Fibroblast of lung (primary cell): ENCODE measurements at regions not wholly inside any gene's neighbourhood (a gene's known extent, or its start where the extent isn't known, plus 50 kb on each side); places are given as distances from the start of the nearest gene placed in this dataset.

Source experiments
- DNase-seq, 2 donors: peaks; one replicate each; pipeline versions ENCODE4 v3.0.0 to v3.0.0-alpha.2; 2010; ENCODE audit warnings: low read depth in 2 of 2
- H2AFZ ChIP-seq: 2 replicates; pipeline ENCODE4 v1.5.1; 2012; ENCODE audit warnings: low read length, control low read depth, inconsistent platforms
- H3K27ac ChIP-seq: 2 replicates; pipeline ENCODE4 v1.5.1; 2011; ENCODE audit warnings: low read length, control low read depth; ENCODE audit not compliant: insufficient read depth
- H3K27me3 ChIP-seq: 2 replicates; pipeline ENCODE4 v1.5.1; 2011; ENCODE audit warnings: mild to moderate bottlenecking, low read length; ENCODE audit not compliant: control insufficient read depth, insufficient read depth
- H3K36me3 ChIP-seq: 2 replicates; pipeline ENCODE4 v1.5.1; 2011; ENCODE audit warnings: low read length; ENCODE audit not compliant: control insufficient read depth, insufficient read depth
- H3K4me1 ChIP-seq: 2 replicates; pipeline ENCODE4 v1.5.1; 2011; ENCODE audit warnings: low read length; ENCODE audit not compliant: control insufficient read depth, insufficient read depth; ENCODE audit errors: extremely low read depth
- H3K4me2 ChIP-seq: 2 replicates; pipeline ENCODE4 v1.5.1; 2011; ENCODE audit warnings: low read length, control low read depth; ENCODE audit not compliant: insufficient read depth; ENCODE audit errors: extremely low read depth
- H3K4me3 ChIP-seq, 4 experiments: fragments of 200-600 bp in 1 of 4; sonication (generic) in 1 of 4; replicated peaks in 1 of 4; 2 replicates each; pipeline ENCODE4 v1.5.1; 2011 to 2016; ENCODE audit warnings: low read length in 4 of 4, low read depth in 3 of 4, mild to moderate bottlenecking in 3 of 4, control low read depth in 2 of 4, inconsistent platforms in 1 of 4, mixed read lengths in 1 of 4; ENCODE audit not compliant: insufficient read depth in 1 of 4; ENCODE audit errors: control extremely low read depth in 1 of 4
- H3K79me2 ChIP-seq: 2 replicates; pipeline ENCODE4 v1.5.1; 2012; ENCODE audit warnings: mild to moderate bottlenecking, low read length, inconsistent platforms; ENCODE audit not compliant: control insufficient read depth, insufficient read depth
- H3K9ac ChIP-seq: 2 replicates; pipeline ENCODE4 v1.5.1; 2011; ENCODE audit warnings: mild to moderate bottlenecking, low read length, control low read depth; ENCODE audit not compliant: insufficient read depth
- H3K9me3 ChIP-seq: 2 replicates; pipeline ENCODE4 v1.5.1; 2012; ENCODE audit warnings: low read depth, low read length; ENCODE audit not compliant: control insufficient read depth, insufficient read depth
- H4K20me1 ChIP-seq: 2 replicates; pipeline ENCODE4 v1.5.1; 2011; ENCODE audit warnings: low read length; ENCODE audit not compliant: control insufficient read depth, insufficient read depth; ENCODE audit errors: extremely low read depth
- EZH2 ChIP-seq: IDR thresholded peaks from 2 replicates; pipeline ENCODE4 v1.5.1; 2012; ENCODE audit warnings: low read length, control low read depth, mild to moderate bottlenecking; ENCODE audit errors: missing control alignments
- TF ChIP-seq, protein P1 (sequence below), 2 donors: IDR thresholded peaks in 1 of 2; conservative IDR thresholded peaks in 1 of 2; 1 replicate in 1 of 2; 2 replicates in 1 of 2; pipeline ENCODE4 v1.5.1; 2011 to 2012; ENCODE audit warnings: low read length in 2 of 2, control low read depth in 1 of 2, inconsistent platforms in 1 of 2, low read depth in 1 of 2, mild to moderate bottlenecking in 1 of 2

DNA sequence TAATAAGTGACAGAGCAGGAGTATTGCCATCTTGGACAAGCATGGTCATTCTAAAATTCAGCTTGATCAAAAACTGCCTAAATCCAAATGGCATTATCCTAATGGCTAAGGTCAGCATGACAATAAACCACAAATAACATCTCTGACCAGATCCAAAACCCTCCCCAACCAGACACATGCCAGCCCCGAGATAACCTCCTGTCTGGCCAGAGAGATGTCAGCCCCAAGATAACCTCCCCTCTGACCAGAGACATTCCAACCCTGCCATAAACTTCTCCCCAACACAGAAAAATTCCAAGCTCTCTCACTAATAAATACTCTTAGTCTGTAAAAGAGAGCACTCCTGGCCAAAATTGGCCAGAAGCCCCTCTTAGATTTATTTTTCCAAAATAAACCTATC lies 470.5 kb upstream of the UBE2E2 start:
- no peak for DNase-seq
- no peak overlapping the region for H3K27ac ChIP-seq
- TF ChIP-seq, protein P1, sequence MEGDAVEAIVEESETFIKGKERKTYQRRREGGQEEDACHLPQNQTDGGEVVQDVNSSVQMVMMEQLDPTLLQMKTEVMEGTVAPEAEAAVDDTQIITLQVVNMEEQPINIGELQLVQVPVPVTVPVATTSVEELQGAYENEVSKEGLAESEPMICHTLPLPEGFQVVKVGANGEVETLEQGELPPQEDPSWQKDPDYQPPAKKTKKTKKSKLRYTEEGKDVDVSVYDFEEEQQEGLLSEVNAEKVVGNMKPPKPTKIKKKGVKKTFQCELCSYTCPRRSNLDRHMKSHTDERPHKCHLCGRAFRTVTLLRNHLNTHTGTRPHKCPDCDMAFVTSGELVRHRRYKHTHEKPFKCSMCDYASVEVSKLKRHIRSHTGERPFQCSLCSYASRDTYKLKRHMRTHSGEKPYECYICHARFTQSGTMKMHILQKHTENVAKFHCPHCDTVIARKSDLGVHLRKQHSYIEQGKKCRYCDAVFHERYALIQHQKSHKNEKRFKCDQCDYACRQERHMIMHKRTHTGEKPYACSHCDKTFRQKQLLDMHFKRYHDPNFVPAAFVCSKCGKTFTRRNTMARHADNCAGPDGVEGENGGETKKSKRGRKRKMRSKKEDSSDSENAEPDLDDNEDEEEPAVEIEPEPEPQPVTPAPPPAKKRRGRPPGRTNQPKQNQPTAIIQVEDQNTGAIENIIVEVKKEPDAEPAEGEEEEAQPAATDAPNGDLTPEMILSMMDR (conservative IDR thresholded peaks at IDR 0.05 in 1 of 2, IDR thresholded peaks at IDR 0.05 in 1 of 2; ENCODE audit: low read depth in 1 of 2, low read length in 2 of 2), result no peak
- no peak for TF ChIP-seq EZH2

DNA sequence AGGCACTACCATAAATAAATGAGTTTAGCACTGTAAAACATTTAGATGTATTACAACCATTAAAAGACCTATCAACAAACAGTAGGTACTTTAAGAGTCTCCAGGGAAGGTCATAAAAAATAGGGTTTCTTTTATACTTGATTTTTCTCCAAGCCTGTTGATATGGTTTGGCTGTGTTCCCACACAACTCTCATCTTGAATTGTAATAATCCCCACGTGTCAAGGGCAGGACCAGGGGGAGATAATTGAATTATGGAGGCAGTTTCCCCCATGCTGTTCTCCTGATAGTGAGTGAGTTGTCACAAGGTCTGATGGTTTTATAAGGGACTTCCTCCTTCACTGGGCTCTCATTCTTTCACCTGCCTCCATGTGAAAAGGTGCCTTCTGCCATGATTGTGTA lies 468.9 kb upstream of the UBE2E2 start:
- no peaks in the 10 kb centered on the region for H3K36me3 ChIP-seq
- H3K79me2 ChIP-seq, result no peaks in the 10 kb centered on the region
- H2AFZ ChIP-seq, result no peak overlapping the region
- no peaks in the 10 kb centered on the region for H3K9me3 ChIP-seq
- no peaks in the 10 kb centered on the region for H3K27me3 ChIP-seq
- no peak overlapping the region for H3K9ac ChIP-seq
- H3K4me2 ChIP-seq, result no peak overlapping the region
- H4K20me1 ChIP-seq, result no peaks in the 10 kb centered on the region
- TF ChIP-seq EZH2, result no peak
- TF ChIP-seq, protein P1 (conservative IDR thresholded peaks at IDR 0.05 in 1 of 2, IDR thresholded peaks at IDR 0.05 in 1 of 2; ENCODE audit: low read depth in 1 of 2, low read length in 2 of 2), result no peak
- no peaks in the 10 kb centered on the region for H3K4me1 ChIP-seq
- H3K4me3 ChIP-seq, result no peak overlapping the region
- no peak for DNase-seq
- H3K27ac ChIP-seq, result no peak overlapping the region

More for the DNA sequence above, 470.5 kb upstream of the UBE2E2 start:
- Histone ChIP-seq H4K20me1 (no peaks in the 10 kb centered on the region), H3K9me3 (no peaks in the 10 kb centered on the region), H3K27me3 (no peaks in the 10 kb centered on the region), H3K79me2 (no peaks in the 10 kb centered on the region), H3K4me1 (no peaks in the 10 kb centered on the region), H3K9ac (no peak overlapping the region), H3K36me3 (no peaks in the 10 kb centered on the region), H2AFZ (no peak overlapping the region), H3K4me3 (no peak overlapping the region), H3K4me2 (no peak overlapping the region)

DNA sequence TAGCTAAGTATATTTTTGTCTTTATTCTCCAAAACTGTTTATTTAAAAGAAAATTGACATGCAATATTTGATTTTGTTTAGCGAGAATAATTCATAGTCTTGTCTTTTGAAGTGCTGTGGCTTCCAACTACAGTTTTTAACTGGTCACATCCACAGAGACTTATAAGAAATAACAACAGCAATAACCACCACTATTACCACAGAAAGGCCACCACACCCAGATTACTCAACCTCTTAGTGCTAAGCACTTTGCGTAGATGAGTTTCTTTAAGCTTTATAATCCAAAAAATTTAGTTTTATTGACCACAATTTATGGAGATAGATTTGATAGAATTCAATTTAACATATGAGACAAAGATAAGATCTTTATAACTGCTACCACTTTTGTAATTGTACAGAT lies 468.4 kb upstream of the UBE2E2 start:
- Histone ChIP-seq H3K27me3 (no peaks in the 10 kb centered on the region), H2AFZ (no peak overlapping the region), H3K4me2 (no peak overlapping the region), H3K9me3 (no peaks in the 10 kb centered on the region), H3K4me1 (no peaks in the 10 kb centered on the region), H3K79me2 (no peaks in the 10 kb centered on the region), H3K9ac (no peak overlapping the region), H3K36me3 (no peaks in the 10 kb centered on the region), H3K4me3 (no peak overlapping the region), H3K27ac (no peak overlapping the region), H4K20me1 (no peaks in the 10 kb centered on the region)
- peak in 1 of 2 donors; percentile 9 for DNase-seq
- TF ChIP-seq EZH2, result no peak
- TF ChIP-seq, protein P1 (conservative IDR thresholded peaks at IDR 0.05 in 1 of 2, IDR thresholded peaks at IDR 0.05 in 1 of 2; ENCODE audit: low read depth in 1 of 2, low read length in 2 of 2), result no peak
